K562 (cell line): ENCODE measurements at regions not wholly inside any gene's neighbourhood (a gene's known extent, or its start where the extent isn't known, plus 50 kb on each side); places are given as distances from the start of the nearest gene placed in this dataset.

Experiments
- CBX1 ChIP-seq: sonication (generic); IDR thresholded peaks from 2 replicates; pipeline ENCODE4 v1.6.1; 2016; ENCODE audit warnings: antibody characterized with exemption, low read depth, mild to moderate bottlenecking
- CHD1 ChIP-seq: fragments of 200-600 bp; sonication (generic); IDR thresholded peaks from one replicate; pipeline ENCODE4 v1.6.1; 2012; ENCODE audit warnings: mild to moderate bottlenecking, moderate library complexity, low read length, inconsistent platforms
- CREBBP ChIP-seq: IDR thresholded peaks from one replicate; pipeline ENCODE4 v1.6.1; 2012; ENCODE audit warnings: low read depth, mild to moderate bottlenecking, control low read depth, inconsistent platforms, low read length
- ELF4 ChIP-seq: fragments of 450-650 bp; formaldehyde crosslinking; IDR thresholded peaks from 2 replicates; pipeline ENCODE4 v1.4.0; 2022; ENCODE audit warnings: missing genetic modification characterization
- ESRRA ChIP-seq: fragments of 450-650 bp; IDR thresholded peaks from 2 replicates; pipeline ENCODE4 v1.6.1; 2014; ENCODE audit warnings: low read depth, mild to moderate bottlenecking, moderate library complexity, borderline replicate concordance
- ETV1 ChIP-seq: fragments of 450-650 bp; conservative IDR thresholded peaks from 2 replicates; pipeline ENCODE4 v1.6.1; 2016; ENCODE audit warnings: missing genetic modification characterization, control low read depth, low read depth, missing compliant biosample characterization
- HNRNPH1 ChIP-seq: fragments of 200-400 bp; formaldehyde crosslinking; optimal IDR thresholded peaks from 2 replicates; pipeline ENCODE3; 2017; ENCODE audit warnings: low read depth, mild to moderate bottlenecking, low read length, moderate library complexity
- NCOA1 ChIP-seq: fragments of 450-650 bp; IDR thresholded peaks from 2 replicates; pipeline ENCODE4 v1.6.1; 2016; ENCODE audit warnings: low read depth
- NR2C1 ChIP-seq, 2 experiments: fragments of 450-650 bp; IDR thresholded peaks; 2 replicates each; pipeline ENCODE4 v1.6.1; 2017; ENCODE audit warnings: mild to moderate bottlenecking in 2 of 2, antibody characterized with exemption in 1 of 2, inconsistent platforms in 1 of 2, missing compliant biosample characterization in 1 of 2, missing genetic modification characterization in 1 of 2
- SPI1 ChIP-seq: IDR thresholded peaks from 2 replicates; pipeline ENCODE4 v1.6.1; 2011; ENCODE audit warnings: low read depth, low read length, control low read depth, borderline replicate concordance
- SREBF2 ChIP-seq: sonication (generic); formaldehyde crosslinking; IDR thresholded peaks from 2 replicates; pipeline ENCODE4 v1.4.0; 2020; ENCODE audit warnings: mild to moderate bottlenecking, missing genetic modification reagents
- TCF7 ChIP-seq: sonication (generic); IDR thresholded peaks from 2 replicates; pipeline ENCODE4 v1.6.1; 2016; ENCODE audit warnings: antibody characterized with exemption, borderline replicate concordance
- THRB ChIP-seq: fragments of 450-650 bp; formaldehyde crosslinking; conservative IDR thresholded peaks from 2 replicates; pipeline ENCODE4 v1.4.0; 2022; ENCODE audit warnings: mild to moderate bottlenecking, missing genetic modification characterization
- TSHZ1 ChIP-seq: fragments of 250-450 bp; sonication (Bioruptor Pico); IDR thresholded peaks from 2 replicates; pipeline ENCODE4 v1.4.0; 2020; ENCODE audit warnings: mild to moderate bottlenecking, moderate library complexity
- ZBED1 ChIP-seq: IDR thresholded peaks from 2 replicates; pipeline ENCODE4 v1.6.1; 2014
- ZBTB2 ChIP-seq: fragments of 450-650 bp; IDR thresholded peaks from 2 replicates; pipeline ENCODE4 v1.6.1; 2016; ENCODE audit warnings: antibody characterized with exemption
- ZBTB34 ChIP-seq: fragments of 250-450 bp; sonication (Bioruptor Pico); IDR thresholded peaks from 2 replicates; pipeline ENCODE4 v1.8.0; 2021; ENCODE audit warnings: mild to moderate bottlenecking, moderate library complexity
- ZNF197 ChIP-seq: fragments of 200-800 bp; sonication (Bioruptor generic); IDR thresholded peaks from 2 replicates; pipeline ENCODE4 v1.6.1; 2016; ENCODE audit warnings: low read depth, missing genetic modification characterization, missing compliant biosample characterization
- ZNF431 ChIP-seq: sonication (generic); formaldehyde crosslinking; IDR thresholded peaks from 2 replicates; pipeline ENCODE4 v1.8.0; 2022; ENCODE audit warnings: mild to moderate bottlenecking, missing genetic modification reagents
- ZNF699 ChIP-seq: fragments of 250-450 bp; sonication (Bioruptor Pico); IDR thresholded peaks from 2 replicates; pipeline ENCODE4 v1.8.0; 2021; ENCODE audit warnings: mild to moderate bottlenecking, moderate library complexity; ENCODE audit not compliant: insufficient replicate concordance

GRCh38 chr6:14863902-14864850, 381.7 kb upstream of the JARID2 start (continued):
- no peak for TF ChIP-seq SPI1
- no peak for TF ChIP-seq CBX1
- TF ChIP-seq ELF4 = peak; percentile 56; the same call in 1 of the 2 replicates
- peak; percentile 40; the same call in 1 of the 2 replicates for TF ChIP-seq ZBTB2
- TF ChIP-seq NCOA1 = peak; percentile 27; the same call in 1 of the 2 replicates
- no peak for TF ChIP-seq TSHZ1 (CRISPR knock-in tag)
- TF ChIP-seq SREBF2 (CRISPR knock-in tag) = no peak
- no peak for TF ChIP-seq NR2C1 (IDR thresholded peaks at IDR 0.05)
- TF ChIP-seq NR2C1 (tag; IDR thresholded peaks at IDR 0.05) = no peak; the same call in 1 of the 2 replicates
- no peak; the same call in 1 of the 2 replicates for TF ChIP-seq ESRRA
- TF ChIP-seq CREBBP = no peak
- TF ChIP-seq ZNF197 (CRISPR knock-in tag) = no peak
- no peak for TF ChIP-seq ZBTB34 (CRISPR knock-in tag)
- TF ChIP-seq THRB (CRISPR knock-in tag) = no peak
- peak; percentile 38; the same call in 1 of the 2 replicates for TF ChIP-seq ETV1
- TF ChIP-seq ZNF431 = 0 out of 2 replicates have a peak, but pooled peaks have one; percentile 22
- TF ChIP-seq HNRNPH1 = no peak
- no peak for TF ChIP-seq TCF7
- no peak for TF ChIP-seq CHD1
- TF ChIP-seq ZNF699 (CRISPR knock-in tag) = no peak
- TF ChIP-seq ZBED1 = peak; percentile 95; the same call in 1 of the 2 replicates
